GM21423 (cell line): ENCODE measurements at regions not wholly inside any gene's neighbourhood (a gene's known extent, or its start where the extent isn't known, plus 50 kb on each side); places are given as distances from the start of the nearest gene placed in this dataset.
"Not testable (repeated sequence)": the region's sequence is repeated elsewhere in the genome, so short reads cannot be mapped to it uniquely, and the experiment has no call there.

Experiments used
- ATAC-seq: cut with Tn5 transposase; IDR thresholded peaks from one replicate; pipeline ENCODE4 v1.9.1; 2021; ENCODE audit warnings: mild to moderate bottlenecking, moderate library complexity; ENCODE audit not compliant: unreplicated experiment

DNA sequence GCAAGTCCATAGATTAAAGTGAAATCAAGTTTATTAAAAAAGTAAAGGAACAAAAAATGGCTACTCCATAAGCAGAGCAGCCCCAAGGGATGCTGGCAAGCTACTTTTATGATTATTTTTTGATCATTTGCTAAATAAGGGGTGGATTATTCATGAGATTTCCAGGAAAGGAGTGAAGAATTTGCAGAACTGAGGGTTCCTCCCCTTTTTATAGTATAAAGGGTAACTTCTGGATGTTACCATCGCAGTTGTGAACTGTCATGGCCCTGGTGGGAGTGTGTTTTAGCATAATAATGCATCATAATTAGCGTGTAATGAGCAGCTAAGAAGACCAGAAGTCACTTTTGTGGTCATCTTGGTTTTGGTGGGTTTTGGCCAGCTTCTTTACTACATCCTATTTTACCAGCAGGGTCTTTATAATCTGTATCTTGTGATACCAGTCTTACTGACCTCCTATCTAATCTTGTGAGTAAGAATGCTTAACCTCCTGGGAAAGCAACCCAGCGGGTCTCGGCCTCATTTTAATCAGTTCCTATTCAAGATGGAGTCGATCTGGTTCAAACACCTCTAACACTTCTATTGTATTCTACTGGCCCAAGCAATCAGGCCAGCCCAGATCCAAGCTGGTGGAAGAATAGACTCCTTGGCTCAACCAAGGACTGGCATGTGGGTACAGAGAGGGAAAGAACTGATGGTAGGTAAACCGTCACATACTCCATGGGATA lies 87.9 kb upstream of the NPSR1 start:
- no peak for ATAC-seq

- no peak for ATAC-seq
Measured at GRCh38 chr7:34575006-34575405, 83.0 kb upstream of the NPSR1 start.

DNA sequence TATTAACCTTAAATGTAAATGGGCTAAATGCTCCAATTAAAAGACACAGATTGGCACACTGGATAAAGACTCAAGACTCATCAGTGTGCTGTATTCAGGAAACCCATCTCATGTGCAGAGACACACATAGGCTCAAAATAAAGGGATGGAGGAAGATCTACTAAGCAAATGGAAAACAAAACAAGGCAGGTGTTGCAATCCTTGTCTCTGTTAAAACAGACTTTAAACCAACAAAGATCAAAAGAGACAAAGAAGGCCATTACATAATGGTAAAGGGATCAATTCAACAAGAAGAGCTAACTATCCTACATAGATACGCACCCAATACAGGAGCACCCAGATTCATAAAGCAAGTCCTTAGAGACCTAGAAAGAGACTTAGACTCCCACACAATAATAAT lies 80.1 kb upstream of the NPSR1 start:
- ATAC-seq = not testable (repeated sequence)

DNA sequence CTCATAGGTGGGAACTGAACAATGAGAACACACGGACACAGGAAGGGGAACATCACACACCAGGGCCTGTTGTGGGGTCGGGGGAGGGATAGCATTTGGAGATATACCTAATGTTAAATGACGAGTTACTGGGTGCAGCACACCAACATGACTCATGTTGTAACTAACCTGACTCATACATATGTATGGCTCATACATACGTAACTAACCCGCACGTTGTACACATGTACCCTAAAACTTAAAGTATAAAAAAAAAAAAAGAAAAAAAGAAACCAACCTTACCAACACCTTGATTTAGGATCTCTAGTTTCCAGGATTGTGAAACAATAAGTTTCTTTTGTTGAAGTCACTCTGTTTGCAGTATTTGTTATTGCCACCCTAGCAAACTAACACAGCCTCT lies 76.3 kb upstream of the NPSR1 start:
- not testable (repeated sequence) for ATAC-seq

DNA sequence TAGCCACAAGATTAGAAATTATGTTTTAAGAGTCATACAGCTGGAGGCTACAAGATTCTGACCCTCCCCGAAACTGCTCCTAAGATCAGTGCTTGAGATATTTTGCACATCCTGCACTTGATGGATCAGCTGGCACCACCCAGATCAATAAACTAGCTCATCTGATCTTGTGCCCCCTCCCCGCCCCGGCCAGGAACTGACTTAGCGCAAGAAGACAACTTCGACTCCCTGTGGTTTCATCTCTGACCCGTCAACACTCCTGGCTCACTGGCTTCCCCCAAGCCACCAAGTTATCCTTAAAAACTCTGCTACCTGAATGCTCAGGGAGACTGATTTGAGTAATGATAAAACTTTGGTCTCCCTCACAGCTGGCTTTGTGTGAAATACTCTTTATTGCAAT lies 73.5 kb upstream of the NPSR1 start:
- ATAC-seq = no peak

DNA sequence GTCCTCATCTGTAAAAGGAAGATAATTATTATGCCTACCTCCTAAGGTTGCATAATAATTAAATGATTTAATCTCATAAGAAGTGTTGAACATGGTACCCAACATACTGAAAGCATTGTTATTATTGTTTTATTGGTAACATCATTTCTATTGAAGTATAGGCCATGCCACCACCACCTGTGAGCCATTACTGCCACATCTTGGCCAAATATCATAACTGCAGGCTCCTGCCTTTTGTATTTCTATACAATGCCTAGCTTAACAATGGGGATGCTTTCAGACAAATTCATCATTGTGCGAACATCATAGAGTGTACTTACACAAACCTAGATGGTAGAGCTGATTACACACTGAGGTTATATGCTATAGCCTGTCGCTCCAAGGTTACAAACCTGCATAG lies 61.1 kb upstream of the NPSR1 start:
- ATAC-seq = no peak

DNA sequence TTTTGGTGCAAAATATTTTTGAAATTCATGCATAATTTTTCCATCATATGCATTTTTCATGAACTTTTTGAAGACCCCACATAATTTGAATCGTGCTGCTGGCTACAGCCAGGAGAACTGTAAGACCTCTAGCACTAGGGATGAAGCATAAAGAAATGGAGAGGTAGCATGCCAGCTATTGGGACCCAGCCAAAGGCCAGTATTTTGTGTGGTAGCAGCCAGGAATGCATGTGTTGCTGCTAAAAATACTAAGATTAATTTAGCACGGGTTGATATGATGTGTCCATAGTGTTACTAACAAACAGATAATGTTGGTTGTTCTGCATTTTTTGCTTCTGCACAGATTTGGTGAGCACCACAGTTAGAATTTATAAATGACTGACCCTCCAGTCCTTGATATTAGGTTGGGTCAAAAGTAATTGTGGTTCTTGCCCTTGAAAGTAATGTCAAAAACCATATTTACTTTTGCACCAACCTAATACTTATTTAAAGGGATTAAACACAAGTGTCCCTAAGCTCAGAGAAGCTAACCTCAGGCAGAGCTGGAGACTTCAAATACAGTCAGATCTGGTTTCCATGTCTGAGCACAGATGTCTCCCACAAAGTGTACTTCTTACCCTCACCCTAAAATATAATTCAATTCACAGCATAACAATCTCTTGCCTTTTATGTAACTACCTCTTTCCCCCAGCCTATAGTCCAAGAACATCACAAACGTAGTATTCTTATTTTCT lies 54.1 kb upstream of the NPSR1 start:
- no peak for ATAC-seq
